RWPE2 (cell line): ENCODE measurements at regions not wholly inside any gene's neighbourhood (a gene's known extent, or its start where the extent isn't known, plus 50 kb on each side); places are given as distances from the start of the nearest gene placed in this dataset.
"Not testable (repeated sequence)": the region's sequence is repeated elsewhere in the genome, so short reads cannot be mapped to it uniquely, and the experiment has no call there.

Source experiments
- ATAC-seq: fragments of 200-7000 bp; cut with Tn5 transposase; 3 replicates; pipeline ENCODE4 v1.9.1; 2021; ENCODE audit warnings: low read depth
- DNase-seq: peaks from one replicate; pipeline ENCODE4 v3.0.0-alpha.2; 2020; ENCODE audit warnings: low spot score
- H3K27ac ChIP-seq: fragments of 450-650 bp; 2 replicates; pipeline ENCODE4 v1.5.1; 2017; ENCODE audit warnings: mild to moderate bottlenecking; ENCODE audit not compliant: poor library complexity, severe bottlenecking
- H3K27me3 ChIP-seq: fragments of 250-450 bp; sonication (Bioruptor Pico); 2 replicates; pipeline ENCODE4 v1.5.1; 2021; ENCODE audit warnings: mild to moderate bottlenecking, moderate library complexity; ENCODE audit not compliant: insufficient read depth, poor library complexity, severe bottlenecking
- H3K36me3 ChIP-seq: fragments of 250-450 bp; sonication (Bioruptor Pico); 2 replicates; pipeline ENCODE4 v1.5.1; 2020; ENCODE audit warnings: low read depth, mild to moderate bottlenecking, moderate library complexity
- H3K4me1 ChIP-seq: fragments of 250-450 bp; sonication (Bioruptor Pico); 2 replicates; pipeline ENCODE4 v1.5.1; 2021; ENCODE audit warnings: mild to moderate bottlenecking, moderate library complexity; ENCODE audit not compliant: insufficient read depth, poor library complexity, severe bottlenecking
- H3K4me3 ChIP-seq: fragments of 250-450 bp; sonication (Bioruptor Pico); 2 replicates; pipeline ENCODE4 v1.5.1; 2021; ENCODE audit warnings: mild to moderate bottlenecking, moderate library complexity; ENCODE audit not compliant: severe bottlenecking
- H3K9me3 ChIP-seq: fragments of 250-450 bp; sonication (Bioruptor Pico); 2 replicates; pipeline ENCODE4 v1.5.1; 2021; ENCODE audit warnings: mild to moderate bottlenecking, moderate library complexity; ENCODE audit not compliant: severe bottlenecking
- TF ChIP-seq, protein P1 (sequence below): fragments of 450-650 bp; IDR thresholded peaks from one replicate; pipeline ENCODE4 v1.5.1; 2017; ENCODE audit warnings: mild to moderate bottlenecking, moderate library complexity; ENCODE audit not compliant: poor library complexity, severe bottlenecking

- no peak overlapping the region for H3K27ac ChIP-seq
- no peak for ATAC-seq
- no peaks in the 10 kb centered on the region for H3K36me3 ChIP-seq
- H3K9me3 ChIP-seq, result no peaks in the 10 kb centered on the region
- TF ChIP-seq, protein P1, sequence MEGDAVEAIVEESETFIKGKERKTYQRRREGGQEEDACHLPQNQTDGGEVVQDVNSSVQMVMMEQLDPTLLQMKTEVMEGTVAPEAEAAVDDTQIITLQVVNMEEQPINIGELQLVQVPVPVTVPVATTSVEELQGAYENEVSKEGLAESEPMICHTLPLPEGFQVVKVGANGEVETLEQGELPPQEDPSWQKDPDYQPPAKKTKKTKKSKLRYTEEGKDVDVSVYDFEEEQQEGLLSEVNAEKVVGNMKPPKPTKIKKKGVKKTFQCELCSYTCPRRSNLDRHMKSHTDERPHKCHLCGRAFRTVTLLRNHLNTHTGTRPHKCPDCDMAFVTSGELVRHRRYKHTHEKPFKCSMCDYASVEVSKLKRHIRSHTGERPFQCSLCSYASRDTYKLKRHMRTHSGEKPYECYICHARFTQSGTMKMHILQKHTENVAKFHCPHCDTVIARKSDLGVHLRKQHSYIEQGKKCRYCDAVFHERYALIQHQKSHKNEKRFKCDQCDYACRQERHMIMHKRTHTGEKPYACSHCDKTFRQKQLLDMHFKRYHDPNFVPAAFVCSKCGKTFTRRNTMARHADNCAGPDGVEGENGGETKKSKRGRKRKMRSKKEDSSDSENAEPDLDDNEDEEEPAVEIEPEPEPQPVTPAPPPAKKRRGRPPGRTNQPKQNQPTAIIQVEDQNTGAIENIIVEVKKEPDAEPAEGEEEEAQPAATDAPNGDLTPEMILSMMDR, result peak; percentile 68
- no peak for DNase-seq
- peaks cover 14% of the 10 kb centered on the region for H3K27me3 ChIP-seq
- H3K4me1 ChIP-seq, result no peaks in the 10 kb centered on the region
- H3K4me3 ChIP-seq, result no peak overlapping the region
These were observed 229.1 kb upstream of the OR4E1 start for GRCh38 chr14:21902561-21903181.

GRCh38 chr14:21894898-21895194, 221.2 kb upstream of the OR4E1 start:
- peaks cover 10% of the 10 kb centered on the region for H3K27me3 ChIP-seq
- not testable (repeated sequence) for H3K9me3 ChIP-seq, H3K27ac ChIP-seq, H3K4me3 ChIP-seq, ATAC-seq, DNase-seq, H3K4me1 ChIP-seq, H3K36me3 ChIP-seq

GRCh38 chr14:21894003-21894897, 220.6 kb upstream of the OR4E1 start:
- H3K9me3 ChIP-seq, result no peaks in the 10 kb centered on the region
- no peak overlapping the region for H3K27ac ChIP-seq
- H3K4me1 ChIP-seq, result no peaks in the 10 kb centered on the region
- no peak for ATAC-seq
- no peak overlapping the region for H3K4me3 ChIP-seq
- no peak for DNase-seq
- H3K27me3 ChIP-seq, result peaks cover 15% of the 10 kb centered on the region
- TF ChIP-seq, protein P1, result peak; percentile 24
- H3K36me3 ChIP-seq, result no peaks in the 10 kb centered on the region

- peaks cover 31% of the 10 kb centered on the region for H3K27me3 ChIP-seq
- no peak overlapping the region for H3K27ac ChIP-seq
- TF ChIP-seq, protein P1, result no peak
- H3K9me3 ChIP-seq, result no peaks in the 10 kb centered on the region
- no peak overlapping the region for H3K4me3 ChIP-seq
- H3K36me3 ChIP-seq, result no peaks in the 10 kb centered on the region
- ATAC-seq (no peak), DNase-seq (no peak)
- H3K4me1 ChIP-seq, result no peaks in the 10 kb centered on the region
These were observed 218.3 kb upstream of the OR4E1 start for GRCh38 chr14:21891921-21892320.

GRCh38 chr14:21884995-21885394, 211.4 kb upstream of the OR4E1 start:
- H3K36me3 ChIP-seq, result no peaks in the 10 kb centered on the region
- TF ChIP-seq, protein P1, result no peak

More at GRCh38 chr14:21884995-21885394, 211.4 kb upstream of the OR4E1 start:
- no peak overlapping the region for H3K4me3 ChIP-seq
- H3K4me1 ChIP-seq, result no peaks in the 10 kb centered on the region
- DNase-seq (no peak), ATAC-seq (no peak)
- peaks cover 59% of the 10 kb centered on the region for H3K27me3 ChIP-seq
- no peaks in the 10 kb centered on the region for H3K9me3 ChIP-seq
- H3K27ac ChIP-seq, result no peak overlapping the region
